ENCODE measurements at regions not wholly inside any gene's neighbourhood (a gene's known extent, or its start where the extent isn't known, plus 50 kb on each side); places are given as distances from the start of the nearest gene placed in this dataset.
"Not testable (repeated sequence)": the region's sequence is repeated elsewhere in the genome, so short reads cannot be mapped to it uniquely, and the experiment has no call there.

- DNase-seq (ENCODE audit: low read depth), result no peak
- TF ChIP-seq CTCF (IDR thresholded peaks at IDR 0.05; ENCODE audit: low read length, missing control alignments), result no peak
- no peak overlapping the region for H3K4me3 ChIP-seq (replicated peaks; ENCODE audit: low read depth, low read length)
Measured at GRCh38 chr10:109071539-109071938, 851.8 kb downstream of the XPNPEP1 start.

- no peak for DNase-seq (ENCODE audit: low read depth)
- no peak overlapping the region for H3K4me3 ChIP-seq (replicated peaks; ENCODE audit: low read depth, low read length)
- no peak for TF ChIP-seq CTCF (IDR thresholded peaks at IDR 0.05; ENCODE audit: low read length, missing control alignments)
Measured at GRCh38 chr10:109070492-109070891, 852.8 kb downstream of the XPNPEP1 start.

- TF ChIP-seq CTCF (IDR thresholded peaks at IDR 0.05; ENCODE audit: low read length, missing control alignments), result no peak
- DNase-seq (ENCODE audit: low read depth), result no peak
- no peak overlapping the region for H3K4me3 ChIP-seq (replicated peaks; ENCODE audit: low read depth, low read length)
Measured at GRCh38 chr10:109067031-109067430, 856.3 kb downstream of the XPNPEP1 start.

- no peak overlapping the region for H3K4me3 ChIP-seq (replicated peaks; ENCODE audit: low read depth, low read length)
- DNase-seq (ENCODE audit: low read depth), result no peak
- no peak for TF ChIP-seq CTCF (IDR thresholded peaks at IDR 0.05; ENCODE audit: low read length, missing control alignments)
Measured at GRCh38 chr10:109065821-109066220, 857.5 kb downstream of the XPNPEP1 start.

- DNase-seq (ENCODE audit: low read depth), result peak; percentile 6
- H3K4me3 ChIP-seq (replicated peaks; ENCODE audit: low read depth, low read length), result no peak overlapping the region
- TF ChIP-seq CTCF (IDR thresholded peaks at IDR 0.05; ENCODE audit: low read length, missing control alignments), result no peak
Measured at GRCh38 chr10:109062371-109062770, 860.9 kb downstream of the XPNPEP1 start.

- no peak overlapping the region for H3K4me3 ChIP-seq (replicated peaks; ENCODE audit: low read depth, low read length)
- DNase-seq (ENCODE audit: low read depth), result no peak
- TF ChIP-seq CTCF (IDR thresholded peaks at IDR 0.05; ENCODE audit: low read length, missing control alignments), result no peak
Measured at GRCh38 chr10:109055243-109055642, 868.1 kb downstream of the XPNPEP1 start.

- no peak for TF ChIP-seq CTCF (IDR thresholded peaks at IDR 0.05; ENCODE audit: low read length, missing control alignments)
- DNase-seq (ENCODE audit: low read depth), result no peak
- H3K4me3 ChIP-seq (replicated peaks; ENCODE audit: low read depth, low read length), result no peak overlapping the region
Measured at GRCh38 chr10:109047856-109048255, 875.5 kb downstream of the XPNPEP1 start.

- not testable (repeated sequence) for H3K4me3 ChIP-seq (replicated peaks; ENCODE audit: low read depth, low read length); DNase-seq (ENCODE audit: low read depth)
Measured at GRCh38 chr10:109046427-109046826, 876.9 kb downstream of the XPNPEP1 start.

All from fibroblast of pulmonary artery (primary cell).